GM04503 (cell line): ENCODE measurements at regions not wholly inside any gene's neighbourhood (a gene's known extent, or its start where the extent isn't known, plus 50 kb on each side); places are given as distances from the start of the nearest gene placed in this dataset.
"Not testable (repeated sequence)": the region's sequence is repeated elsewhere in the genome, so short reads cannot be mapped to it uniquely, and the experiment has no call there.

Experiments
- DNase-seq: peaks from one replicate; pipeline ENCODE4 v3.0.0-alpha.2; 2012; ENCODE audit warnings: low read depth

DNA sequence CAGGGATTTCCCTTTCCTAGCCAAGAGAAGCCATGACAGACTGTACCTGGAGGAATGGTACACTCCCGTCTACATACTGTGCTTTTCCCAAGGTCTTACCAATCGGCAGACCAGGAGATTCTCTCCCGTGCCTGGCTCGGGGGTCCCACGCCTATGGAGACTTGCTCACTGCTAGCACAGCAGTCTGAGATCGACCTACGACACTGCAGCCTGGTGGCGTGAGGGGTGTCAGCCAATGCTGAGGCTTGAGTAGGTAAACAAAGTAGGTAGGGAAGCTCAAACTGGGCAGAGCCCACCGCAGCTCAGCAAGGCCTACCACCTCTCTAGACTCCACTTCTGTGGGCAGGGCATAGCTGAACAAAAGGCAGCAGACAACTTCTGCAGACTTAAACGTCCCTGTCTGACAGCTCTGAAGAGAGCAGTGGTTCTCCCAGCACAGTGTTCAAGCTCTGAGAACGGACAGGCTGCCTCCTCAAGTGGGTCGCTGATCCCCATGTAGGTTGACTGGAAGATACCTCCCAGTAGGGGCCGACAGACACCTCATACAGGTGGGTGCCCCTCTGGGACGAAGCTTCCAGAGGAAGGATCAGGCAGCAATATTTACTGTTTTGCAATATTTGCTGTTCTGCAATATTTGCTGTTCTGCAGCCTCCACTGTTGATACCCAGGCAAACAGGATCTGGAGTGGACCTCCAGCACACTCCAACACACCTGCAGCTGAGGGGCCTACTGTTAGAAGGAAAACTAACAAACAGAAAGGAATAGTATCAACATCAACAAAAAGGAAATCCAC, 270.4 kb upstream of the TLE3 start:
- DNase-seq = not testable (repeated sequence)

DNA sequence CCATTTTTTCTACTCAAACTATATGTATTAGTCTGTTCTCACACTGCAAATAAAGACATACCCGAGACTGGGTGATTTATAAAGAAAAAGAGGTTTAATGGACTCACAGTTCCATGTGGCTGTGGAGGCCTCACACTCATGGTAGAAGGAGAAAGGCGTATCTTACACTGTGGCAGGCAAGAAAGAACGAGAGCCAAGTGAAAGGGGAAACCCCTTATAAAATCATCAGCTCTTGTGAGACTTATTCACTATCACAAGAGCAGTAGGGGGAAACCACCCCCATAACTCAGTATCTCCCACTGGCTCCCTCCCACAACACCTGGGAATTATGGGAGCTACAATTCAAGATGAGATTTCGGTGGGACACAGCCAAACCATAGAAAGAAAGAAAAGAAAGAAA, 266.3 kb upstream of the TLE3 start:
- DNase-seq = not testable (repeated sequence)

DNA sequence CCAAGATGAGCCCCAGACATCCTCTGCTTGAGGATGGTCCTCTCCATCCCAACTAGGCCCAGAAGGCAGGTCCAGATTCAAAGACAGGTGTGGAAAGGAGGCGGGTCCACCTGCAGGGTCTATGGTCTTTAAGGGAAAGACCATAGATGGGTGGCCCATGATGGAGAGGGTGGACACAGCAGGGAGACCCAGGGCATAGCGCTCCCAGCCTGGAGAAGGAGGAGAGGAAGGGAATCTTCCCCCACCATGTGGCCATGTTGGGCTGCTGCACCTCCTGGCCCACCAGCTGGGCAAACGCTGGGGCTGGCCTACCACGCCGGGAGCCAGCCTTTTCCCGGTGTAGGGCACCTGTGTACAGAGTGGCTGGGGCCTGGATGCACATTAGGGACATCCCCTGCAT, 265.2 kb upstream of the TLE3 start:
- no peak for DNase-seq

GRCh38 chr15:70362350-70362749, 264.6 kb upstream of the TLE3 start:
- DNase-seq = no peak

- DNase-seq = no peak
Observed at GRCh38 chr15:70361891-70362290, 264.2 kb upstream of the TLE3 start.

DNA sequence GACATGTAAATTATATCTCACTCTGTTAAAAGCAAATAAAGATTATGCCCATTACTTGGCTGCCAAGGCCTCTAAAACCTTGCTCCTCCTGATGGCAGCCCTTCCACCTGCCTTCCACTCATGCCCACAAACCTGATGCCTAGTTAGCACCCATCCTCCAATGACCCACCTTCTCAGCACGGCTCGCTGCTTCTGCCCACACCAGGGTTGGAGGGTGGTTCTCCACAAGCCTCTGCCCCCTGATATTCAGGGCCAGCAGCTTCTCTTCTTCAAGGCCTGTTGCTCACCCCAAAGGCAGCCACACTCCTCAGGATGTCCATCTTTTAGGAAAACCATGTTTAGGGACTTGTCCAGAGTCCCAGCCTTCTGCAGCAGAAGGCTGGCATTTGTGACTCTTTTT, 263.4 kb upstream of the TLE3 start:
- no peak for DNase-seq

DNA sequence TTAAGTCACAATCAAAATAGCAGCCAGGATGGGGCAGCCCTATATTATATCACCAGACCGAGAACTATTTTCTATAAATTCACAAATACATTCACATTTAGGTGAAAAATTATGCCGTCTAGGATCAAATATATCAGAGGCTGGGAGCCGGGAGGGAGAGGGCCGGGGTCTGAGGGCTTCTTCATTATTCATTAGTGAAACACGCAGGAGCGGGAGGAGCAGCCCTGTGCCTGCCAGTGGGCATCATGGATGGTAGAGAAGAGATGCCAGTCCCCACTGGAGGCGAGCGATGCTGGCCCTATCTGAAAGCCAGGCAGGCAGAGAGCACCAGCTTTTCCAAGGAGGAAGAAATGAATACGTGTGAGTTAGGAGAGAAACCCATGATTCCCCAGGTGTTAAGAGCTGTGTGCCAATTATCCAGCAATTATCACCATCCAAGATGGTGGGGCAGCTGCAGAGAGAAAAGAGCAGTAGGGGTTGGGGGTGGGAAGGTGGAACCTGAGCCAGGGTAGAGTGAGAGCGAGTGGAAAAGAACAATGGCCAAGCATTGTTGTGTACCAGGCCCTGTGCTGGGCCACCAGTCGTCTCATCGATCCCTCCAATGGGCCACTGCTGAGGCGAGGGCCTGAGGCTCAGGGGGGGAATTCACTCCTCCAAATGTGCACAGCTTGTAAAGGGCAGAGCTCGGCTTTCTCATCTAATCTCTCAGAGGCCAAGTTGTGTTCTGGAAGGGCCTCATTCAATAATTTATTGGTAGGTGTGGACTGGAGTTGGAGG, 261.3 kb upstream of the TLE3 start:
- no peak for DNase-seq

DNA sequence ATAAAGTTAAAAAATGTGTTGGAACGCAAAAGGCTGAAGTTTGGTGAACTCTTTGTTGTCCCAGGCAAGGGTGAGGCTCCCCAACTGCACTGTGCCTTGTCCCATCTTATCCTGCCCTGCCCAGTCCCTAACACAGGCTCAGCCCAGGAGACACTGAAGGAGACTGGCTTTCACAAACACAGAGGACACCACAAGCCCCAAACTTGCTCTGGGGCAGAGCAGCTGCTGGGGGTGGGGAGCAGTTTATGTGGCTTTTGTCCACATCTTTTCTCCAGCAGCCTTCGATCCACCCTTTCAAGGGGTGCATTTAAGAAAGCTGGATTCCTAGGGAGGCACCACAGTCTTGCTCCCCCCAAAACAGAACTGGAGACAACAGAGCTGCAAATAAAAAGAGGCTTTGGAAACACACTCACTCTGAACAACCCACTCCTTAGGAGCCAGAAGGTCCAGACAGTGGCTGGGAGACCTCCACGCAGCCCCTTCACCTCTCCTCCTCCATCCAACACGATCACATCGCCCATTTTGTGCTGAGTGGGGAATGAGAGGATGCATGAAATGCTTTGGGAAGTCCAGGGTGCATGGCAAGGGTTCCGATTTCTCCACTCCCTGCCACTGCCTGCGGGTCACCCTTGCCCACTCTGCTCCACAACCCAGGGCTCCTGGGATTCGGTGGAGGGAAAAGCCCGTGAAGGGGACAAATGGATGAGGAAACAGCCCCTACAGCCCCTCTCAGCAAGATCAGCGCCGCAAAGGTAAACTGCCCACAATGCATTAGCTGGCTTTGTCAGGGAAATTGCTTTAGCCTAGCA, 260.5 kb upstream of the TLE3 start:
- DNase-seq = no peak

GRCh38 chr15:70357453-70357852, 259.7 kb upstream of the TLE3 start:
- no peak for DNase-seq

DNA sequence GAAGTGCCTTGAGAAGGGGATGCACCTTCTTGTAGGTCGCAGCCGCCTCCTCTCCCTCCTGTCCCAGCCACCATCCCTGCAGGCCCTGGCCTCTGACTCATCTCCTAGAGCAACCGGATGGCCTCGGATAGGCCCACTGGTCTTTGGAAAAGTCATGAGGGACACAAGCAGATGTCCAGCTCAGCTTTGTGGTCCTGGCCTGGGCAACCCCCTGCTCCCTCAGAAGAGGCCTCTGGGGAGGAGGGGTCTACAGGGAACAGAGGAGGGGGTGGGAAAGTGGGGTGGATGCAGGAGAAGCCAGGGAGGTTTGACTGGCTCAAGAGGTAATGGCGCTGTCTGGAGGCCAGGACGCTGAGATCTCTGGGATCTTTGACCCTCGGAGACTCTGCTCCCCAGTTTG, 259.2 kb upstream of the TLE3 start:
- DNase-seq = no peak

GRCh38 chr15:70356062-70356860, 258.5 kb upstream of the TLE3 start:
- no peak for DNase-seq

DNA sequence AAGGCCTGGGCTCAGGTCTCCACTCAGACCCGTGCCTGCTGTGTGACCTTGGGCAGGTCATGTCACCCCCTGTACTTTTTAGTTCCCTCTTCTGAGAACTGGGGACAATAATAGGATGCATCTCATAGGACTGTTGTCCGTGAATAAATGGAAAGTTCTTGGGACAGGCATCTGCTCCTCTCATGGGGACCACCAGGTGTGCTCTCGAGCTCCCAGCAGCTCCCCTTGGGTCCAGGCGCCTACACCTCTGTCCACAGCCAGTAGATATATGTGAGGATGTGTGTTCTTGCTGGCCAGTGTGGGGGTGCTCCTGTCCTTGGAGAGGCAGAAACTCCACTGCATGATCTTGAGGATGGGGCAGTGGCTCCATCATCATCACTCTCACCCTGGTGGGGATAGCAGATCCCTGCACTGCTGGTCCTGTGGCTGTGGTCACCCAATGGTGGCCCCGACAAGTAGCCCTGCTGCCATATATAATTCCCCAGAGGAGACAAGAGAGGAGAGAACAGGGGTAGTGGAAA, 257.6 kb upstream of the TLE3 start:
- DNase-seq = no peak

DNA sequence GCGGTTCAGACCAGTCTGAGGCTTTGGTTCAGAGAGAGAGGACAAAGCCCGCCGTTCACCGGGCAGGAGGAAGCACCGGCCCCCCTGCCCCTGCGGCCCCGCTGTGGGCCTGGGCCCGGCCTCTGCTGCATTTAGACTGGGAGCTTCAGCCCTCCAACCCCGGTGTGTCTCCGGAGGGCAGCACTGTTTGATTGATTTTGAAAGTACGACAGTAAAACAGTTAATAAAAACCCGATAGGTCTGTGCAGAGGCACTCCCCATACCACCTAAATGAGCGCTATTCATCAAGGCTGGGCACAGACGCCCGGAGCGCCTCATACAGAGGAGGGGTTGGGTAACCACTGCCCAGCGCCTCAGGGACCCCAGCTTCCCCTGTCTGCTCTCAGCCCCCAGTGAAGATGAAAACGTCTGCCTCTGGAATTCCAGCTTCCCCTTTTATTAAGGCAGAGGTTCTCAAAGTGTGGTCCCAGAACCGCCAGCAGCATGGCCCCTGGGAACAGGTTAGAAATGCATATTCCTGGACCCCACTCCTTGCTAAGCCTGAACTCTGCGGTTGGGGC, 256.7 kb upstream of the TLE3 start:
- DNase-seq = no peak

- no peak for DNase-seq
Observed at GRCh38 chr15:70353606-70354345, 256.1 kb upstream of the TLE3 start.

DNA sequence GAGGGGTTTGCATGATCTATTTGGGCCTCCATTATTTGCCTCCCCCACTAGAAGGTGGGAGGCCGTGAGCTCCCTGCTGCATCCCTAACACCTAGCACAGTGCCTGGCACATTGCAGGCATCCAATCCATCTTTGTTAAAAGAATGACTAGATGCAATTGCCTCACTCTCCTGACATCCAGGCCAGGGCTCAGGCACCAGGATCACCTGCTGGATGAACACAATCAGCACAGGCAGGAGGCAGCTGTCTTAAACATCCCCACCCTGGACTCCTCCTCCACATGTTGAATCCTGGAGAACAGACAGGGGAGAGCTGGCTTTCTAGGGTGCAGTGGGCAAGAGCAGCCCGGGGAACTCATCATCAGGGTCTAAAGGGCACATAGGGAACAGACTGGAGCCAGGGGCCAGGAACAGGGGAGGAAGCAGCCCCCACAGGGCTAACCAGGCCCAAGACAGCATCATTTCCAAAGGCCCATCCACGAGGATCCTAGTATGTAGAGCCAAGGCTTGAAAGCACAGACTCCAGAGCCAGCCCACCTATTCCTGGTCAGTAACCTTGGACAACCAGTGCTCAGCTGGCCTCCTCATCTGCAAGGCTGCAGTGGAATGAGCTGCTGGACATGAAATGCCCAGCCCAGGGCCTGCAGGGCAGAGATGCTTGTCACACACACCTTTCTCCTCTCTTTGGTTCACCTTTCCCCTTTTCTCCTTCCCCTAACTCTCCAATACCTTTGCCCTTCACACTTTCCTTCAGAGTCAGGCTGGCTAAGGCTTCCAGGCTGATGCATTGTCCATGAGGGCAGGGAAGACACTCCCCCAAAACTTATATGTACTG, 254.4 kb upstream of the TLE3 start:
- no peak for DNase-seq

GRCh38 chr15:70351391-70351790, 253.7 kb upstream of the TLE3 start:
- DNase-seq = no peak

- DNase-seq = no peak
Observed at GRCh38 chr15:70348581-70349344, 251.0 kb upstream of the TLE3 start.

GRCh38 chr15:70348226-70348543, 250.5 kb upstream of the TLE3 start:
- DNase-seq = no peak
